ENCODE measurements at regions not wholly inside any gene's neighbourhood (a gene's known extent, or its start where the extent isn't known, plus 50 kb on each side); places are given as distances from the start of the nearest gene placed in this dataset.
"Not testable (repeated sequence)": the region's sequence is repeated elsewhere in the genome, so short reads cannot be mapped to it uniquely, and the experiment has no call there.

DNA sequence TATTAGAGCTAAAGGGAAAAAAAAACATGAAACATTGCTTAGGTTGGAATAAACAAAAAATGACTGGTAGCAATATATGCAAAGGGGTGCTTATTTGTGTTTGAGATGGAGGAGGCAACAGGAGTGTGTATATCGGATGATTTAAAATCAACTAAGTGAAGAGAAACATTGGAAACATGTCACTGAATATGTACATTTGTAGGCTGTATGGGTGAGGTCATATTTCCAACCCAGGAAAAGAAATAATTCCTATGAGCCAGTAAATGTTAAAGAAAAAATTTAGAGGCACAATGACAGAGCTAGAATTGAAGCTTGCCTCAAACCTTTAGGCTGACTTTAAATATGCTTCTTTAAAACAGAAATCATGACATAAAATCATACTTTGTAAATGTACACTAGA, 709.0 kb upstream of the SEMA3D start:
- TF ChIP-seq, protein P1, sequence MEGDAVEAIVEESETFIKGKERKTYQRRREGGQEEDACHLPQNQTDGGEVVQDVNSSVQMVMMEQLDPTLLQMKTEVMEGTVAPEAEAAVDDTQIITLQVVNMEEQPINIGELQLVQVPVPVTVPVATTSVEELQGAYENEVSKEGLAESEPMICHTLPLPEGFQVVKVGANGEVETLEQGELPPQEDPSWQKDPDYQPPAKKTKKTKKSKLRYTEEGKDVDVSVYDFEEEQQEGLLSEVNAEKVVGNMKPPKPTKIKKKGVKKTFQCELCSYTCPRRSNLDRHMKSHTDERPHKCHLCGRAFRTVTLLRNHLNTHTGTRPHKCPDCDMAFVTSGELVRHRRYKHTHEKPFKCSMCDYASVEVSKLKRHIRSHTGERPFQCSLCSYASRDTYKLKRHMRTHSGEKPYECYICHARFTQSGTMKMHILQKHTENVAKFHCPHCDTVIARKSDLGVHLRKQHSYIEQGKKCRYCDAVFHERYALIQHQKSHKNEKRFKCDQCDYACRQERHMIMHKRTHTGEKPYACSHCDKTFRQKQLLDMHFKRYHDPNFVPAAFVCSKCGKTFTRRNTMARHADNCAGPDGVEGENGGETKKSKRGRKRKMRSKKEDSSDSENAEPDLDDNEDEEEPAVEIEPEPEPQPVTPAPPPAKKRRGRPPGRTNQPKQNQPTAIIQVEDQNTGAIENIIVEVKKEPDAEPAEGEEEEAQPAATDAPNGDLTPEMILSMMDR (IDR thresholded peaks at IDR 0.05; ENCODE audit: borderline replicate concordance, insufficient read depth, low read depth, low read length) = no peak
- no peak overlapping the region for H3K4me3 ChIP-seq (ENCODE audit: low read depth, low read length)

DNA sequence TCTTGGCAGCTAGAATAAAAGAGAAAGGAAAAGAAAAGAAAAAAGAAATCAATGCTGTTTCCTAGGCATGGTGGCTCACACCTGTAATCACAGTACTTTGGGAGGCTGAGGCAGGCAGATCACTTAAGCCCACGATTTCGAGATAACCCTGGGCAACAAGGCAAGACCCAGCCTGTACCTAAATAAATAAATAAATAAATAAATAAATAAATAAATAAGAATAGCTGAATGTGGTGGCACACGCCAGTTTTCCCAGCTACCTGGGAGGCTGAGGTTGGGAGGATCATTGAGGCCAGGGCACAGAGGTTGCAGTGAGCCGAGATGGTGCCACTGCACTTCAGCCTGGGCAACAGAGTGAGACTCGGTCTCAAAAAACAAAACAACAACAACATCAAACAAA, 705.0 kb upstream of the SEMA3D start:
- not testable (repeated sequence) for H3K4me3 ChIP-seq (ENCODE audit: low read depth, low read length)

DNA sequence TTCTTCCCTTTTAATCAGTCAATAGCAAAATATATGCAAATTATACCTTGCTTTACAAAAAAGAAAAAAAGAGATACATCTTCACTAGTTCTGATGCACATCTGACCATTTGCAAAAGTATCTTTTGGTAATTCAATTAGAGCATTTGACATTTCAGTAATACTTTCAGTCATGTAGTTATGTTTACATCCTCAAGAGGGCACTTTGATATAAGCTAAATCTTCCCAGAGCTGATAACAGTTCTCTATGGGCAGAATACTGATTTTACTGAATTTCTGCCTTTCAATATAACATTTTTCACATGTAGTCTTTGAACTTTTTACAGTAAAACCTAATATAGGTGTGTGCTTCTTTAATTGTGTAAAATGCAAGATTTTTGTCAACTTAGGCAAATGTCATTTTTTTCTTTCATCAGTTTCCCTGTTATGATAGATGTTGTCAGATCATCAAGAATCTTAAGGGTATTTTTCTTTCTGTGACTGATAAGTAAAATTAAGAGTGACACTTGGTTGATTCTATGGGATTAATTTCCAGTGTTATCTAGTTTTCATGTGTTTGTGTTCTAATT, 703.5 kb upstream of the SEMA3D start:
- TF ChIP-seq, protein P1 (IDR thresholded peaks at IDR 0.05; ENCODE audit: borderline replicate concordance, insufficient read depth, low read depth, low read length) = no peak

DNA sequence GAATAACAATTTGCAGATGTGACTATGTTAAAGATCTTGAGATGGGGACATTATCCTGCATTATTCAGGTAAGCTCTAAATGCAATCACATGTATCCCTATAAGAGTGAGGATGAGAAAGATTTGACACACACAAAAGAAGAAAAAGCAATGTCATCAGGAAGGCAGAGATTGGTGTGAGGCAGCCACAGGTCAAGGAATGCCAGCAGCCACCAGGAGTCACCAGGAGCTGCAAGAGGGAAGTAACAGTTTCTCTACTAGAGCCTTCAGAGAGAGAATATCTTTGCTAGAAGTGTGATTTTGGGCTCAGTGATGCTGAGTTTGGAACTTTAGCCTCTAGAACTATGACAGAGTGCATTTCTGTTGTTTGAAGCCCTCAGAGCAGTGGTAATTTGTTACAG, 700.3 kb upstream of the SEMA3D start:
- H3K4me3 ChIP-seq (ENCODE audit: low read depth, low read length) = no peak overlapping the region
- TF ChIP-seq, protein P1 (IDR thresholded peaks at IDR 0.05; ENCODE audit: borderline replicate concordance, insufficient read depth, low read depth, low read length) = no peak

More for the DNA sequence above, 703.5 kb upstream of the SEMA3D start:
- H3K4me3 ChIP-seq (ENCODE audit: low read depth, low read length) = no peak overlapping the region

DNA sequence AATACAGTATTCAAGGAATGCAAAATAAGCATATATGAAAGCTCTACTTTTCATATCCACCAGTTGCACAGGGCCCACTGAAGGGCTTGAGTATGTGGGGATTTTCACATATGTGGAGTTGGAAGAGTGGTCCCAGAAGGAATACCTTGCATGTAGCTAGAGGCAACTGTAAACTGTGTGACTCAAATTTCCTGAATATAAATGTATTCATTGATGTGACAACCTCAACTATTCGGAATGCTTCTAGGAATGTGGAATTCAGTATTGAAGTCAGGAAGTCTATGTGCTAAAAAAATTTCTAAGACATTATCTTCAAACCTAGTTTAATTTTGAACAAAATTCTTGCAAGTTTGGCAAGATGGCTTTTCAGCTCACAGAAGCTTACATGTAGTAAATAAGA, 695.5 kb upstream of the SEMA3D start:
- H3K4me3 ChIP-seq (ENCODE audit: low read depth, low read length) = no peak overlapping the region
- TF ChIP-seq, protein P1 (IDR thresholded peaks at IDR 0.05; ENCODE audit: borderline replicate concordance, insufficient read depth, low read depth, low read length) = no peak

DNA sequence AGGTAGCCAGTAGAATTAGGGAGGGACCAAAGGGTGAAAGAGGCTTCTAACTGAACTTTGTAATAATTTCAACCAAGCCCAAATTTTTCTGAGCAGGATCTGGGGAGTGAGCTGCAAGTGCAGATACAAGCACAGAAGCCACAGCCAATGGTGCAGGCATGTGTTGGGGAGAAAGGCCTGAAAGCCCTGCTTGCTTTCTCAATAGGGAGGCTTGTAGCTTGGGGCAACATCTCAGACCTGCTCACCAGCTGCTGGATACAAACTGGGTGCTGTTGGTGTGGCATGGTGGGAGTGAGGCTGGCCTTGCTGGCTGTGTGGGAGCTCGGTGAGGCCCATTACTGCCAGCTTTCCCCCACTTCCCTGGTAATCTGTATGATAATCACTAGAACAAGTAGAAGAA, 688.5 kb upstream of the SEMA3D start:
- TF ChIP-seq, protein P1 (IDR thresholded peaks at IDR 0.05; ENCODE audit: borderline replicate concordance, insufficient read depth, low read depth, low read length) = no peak

DNA sequence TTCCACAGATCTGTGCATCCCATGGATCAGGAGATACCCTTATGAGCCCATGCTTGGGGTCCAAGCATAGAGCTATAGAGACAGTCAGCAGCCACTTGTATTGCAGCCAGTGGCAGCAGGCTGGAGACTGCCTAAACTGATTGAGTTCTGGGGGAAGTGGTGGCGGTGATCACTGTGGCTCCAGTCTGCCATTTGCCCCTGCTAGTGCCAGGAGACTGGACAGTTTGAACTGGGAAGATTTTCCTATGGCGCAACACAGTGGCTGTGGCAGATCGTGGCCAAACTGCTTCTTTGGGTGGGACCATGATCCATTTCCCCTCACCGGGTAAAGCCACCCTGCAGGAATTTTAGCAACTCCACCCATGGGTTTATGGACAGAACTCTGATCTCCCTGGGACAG, 679.7 kb upstream of the SEMA3D start:
- no peak overlapping the region for H3K4me3 ChIP-seq (ENCODE audit: low read depth, low read length)
- TF ChIP-seq, protein P1 (IDR thresholded peaks at IDR 0.05; ENCODE audit: borderline replicate concordance, insufficient read depth, low read depth, low read length) = no peak

More for the DNA sequence above, 688.5 kb upstream of the SEMA3D start:
- no peak overlapping the region for H3K4me3 ChIP-seq (ENCODE audit: low read depth, low read length)

Data from GM12875 (cell line).